NAMALWA (cell line): ENCODE measurements at regions not wholly inside any gene's neighbourhood (a gene's known extent, or its start where the extent isn't known, plus 50 kb on each side); places are given as distances from the start of the nearest gene placed in this dataset.
"Not testable (repeated sequence)": the region's sequence is repeated elsewhere in the genome, so short reads cannot be mapped to it uniquely, and the experiment has no call there.

Experiments used
- DNase-seq: peaks from one replicate; pipeline ENCODE4 v3.0.0-alpha.2; 2015; ENCODE audit warnings: low spot score

DNA sequence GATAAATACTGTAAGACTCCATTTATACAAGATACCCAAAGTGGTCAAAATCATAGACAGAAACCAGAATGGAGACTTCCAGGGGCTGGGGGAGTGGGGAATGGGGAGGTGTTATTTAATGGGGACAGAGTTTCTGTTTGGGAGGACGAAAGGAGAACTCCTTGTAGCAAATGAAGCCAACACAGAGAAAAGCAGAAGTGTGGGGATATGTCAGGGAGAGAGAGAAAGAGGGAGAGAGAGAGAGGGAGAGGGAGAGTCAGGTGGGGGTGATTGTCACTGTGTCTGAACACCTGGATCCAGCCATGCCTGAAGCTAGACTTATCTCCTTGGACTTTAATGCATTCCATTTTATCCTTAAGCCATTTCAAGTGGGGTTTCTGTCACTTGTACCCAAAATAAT, 234.7 kb downstream of the BCL11B start:
- not testable (repeated sequence) for DNase-seq

DNA sequence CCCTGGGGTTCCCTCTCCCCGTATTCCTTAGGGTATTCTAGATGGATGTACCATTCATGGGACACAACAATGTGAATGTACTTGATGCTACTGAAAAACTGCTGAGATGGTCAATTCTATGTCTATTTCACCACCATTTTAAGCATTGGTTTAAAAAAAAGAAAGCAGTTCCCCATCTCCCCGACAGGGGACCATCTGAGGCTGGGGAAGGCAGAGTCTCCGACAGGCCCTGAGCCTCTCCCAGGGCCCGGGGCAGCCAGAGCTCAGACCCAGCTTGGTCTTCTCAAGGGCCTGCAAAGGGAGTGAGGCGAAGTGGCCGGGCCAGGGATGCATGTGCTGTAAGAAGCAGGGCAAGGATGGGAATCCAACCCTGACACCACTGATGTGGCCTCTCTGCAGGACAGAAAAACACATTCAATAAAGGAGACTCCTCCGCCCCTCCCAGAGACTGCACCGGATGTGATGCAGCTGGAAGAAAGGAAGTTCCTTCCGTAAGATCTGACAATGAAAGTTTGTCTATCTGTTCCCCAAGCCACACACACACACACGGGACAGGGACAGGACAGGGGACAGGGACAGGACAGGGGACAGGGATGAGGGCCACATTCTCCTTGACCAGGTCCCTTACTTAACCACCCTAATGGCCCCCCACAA, 234.1 kb downstream of the BCL11B start:
- DNase-seq, result peak; percentile 31

DNA sequence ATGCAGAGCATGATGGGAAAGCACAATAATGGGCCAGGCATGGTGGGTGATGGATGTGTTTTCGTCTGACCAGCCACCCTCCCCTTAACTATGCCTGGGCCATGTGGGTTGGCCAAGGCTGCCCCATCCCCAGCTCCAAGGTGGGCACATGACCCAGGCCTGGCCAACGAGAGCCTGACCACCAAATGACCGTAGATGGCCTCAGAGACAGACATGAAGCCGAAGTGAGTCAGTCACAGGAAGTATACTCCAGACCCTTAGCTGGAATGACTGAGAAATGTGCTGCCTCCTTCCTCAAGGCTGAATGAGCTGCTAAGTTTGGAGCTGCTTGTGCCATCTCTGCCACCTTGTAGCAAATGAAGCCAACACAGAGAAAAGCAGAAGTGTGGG, 233.6 kb downstream of the BCL11B start:
- DNase-seq, result no peak

DNA sequence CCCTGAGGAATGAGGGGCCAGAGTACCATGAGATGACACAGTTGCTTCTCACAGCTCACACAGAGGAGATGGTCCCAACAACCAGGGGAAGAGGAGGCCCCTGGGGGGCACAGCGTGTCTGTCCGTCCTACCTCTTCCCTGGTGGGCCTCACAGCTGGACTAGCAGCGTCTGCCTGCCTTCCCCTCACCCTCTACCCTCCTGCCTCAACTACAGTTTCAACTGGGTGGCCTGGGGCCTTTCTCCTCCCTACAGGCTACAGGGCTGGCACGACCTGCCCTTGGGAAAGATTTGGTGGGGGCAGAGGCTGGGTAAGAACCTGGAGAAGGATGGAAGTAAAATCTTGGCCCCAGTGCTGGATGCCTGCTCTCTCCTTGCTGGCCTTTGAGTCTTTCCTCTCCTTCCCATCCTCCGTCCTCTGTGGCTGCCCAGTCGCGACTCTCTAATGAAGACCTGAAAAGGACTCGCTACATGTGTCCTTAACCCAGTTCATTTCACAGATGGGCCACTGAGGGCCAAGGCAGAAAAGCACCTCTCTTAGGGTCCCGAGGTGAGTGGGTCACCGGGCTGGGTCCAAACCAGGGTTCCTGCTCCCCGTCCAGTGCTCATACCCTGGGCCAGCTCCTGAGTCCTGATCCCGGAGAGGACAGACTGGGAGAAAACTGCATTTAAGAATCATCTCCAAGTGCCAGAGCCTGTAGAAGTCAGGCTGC, 232.5 kb downstream of the BCL11B start:
- no peak for DNase-seq

DNA sequence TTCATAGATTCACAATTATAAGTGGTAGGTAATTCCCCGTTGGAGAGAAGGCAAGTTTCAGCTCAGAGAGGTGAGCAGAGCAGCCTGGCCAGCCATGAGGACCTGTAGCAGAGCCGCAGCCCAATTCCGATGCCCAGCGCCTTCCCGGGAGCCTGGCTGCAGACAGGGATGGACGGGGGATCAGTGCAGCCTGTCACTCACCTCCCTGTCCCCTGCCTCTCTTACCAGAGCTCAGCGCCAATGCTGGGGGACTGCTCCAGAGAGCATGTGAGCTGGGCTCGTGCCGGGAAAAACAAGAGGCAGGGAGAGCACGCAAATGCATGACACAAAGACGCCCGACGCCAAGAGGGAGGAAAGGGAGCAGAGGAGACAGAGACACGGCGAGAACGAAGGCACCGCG, 231.9 kb downstream of the BCL11B start:
- DNase-seq, result no peak

DNA sequence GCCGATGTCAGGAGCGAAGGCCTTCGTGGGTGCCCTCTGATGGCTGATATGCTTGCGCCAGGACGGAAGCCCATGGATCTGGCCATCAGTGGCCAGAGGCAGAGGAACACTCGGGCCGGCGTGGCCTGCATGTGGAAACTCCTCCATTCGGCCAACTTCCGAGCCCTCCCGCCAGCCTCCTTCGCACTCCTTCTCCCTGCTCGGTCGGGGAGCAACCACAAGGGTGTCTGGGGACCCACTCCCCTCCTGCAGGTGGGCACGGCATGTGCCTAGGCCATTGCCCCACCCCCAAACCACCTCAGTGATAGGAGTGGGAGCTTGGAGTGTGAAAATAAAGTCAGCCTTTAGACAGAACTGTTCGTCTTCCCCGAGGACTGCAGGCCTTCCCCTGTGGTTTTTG, 231.3 kb downstream of the BCL11B start:
- DNase-seq, result no peak

DNA sequence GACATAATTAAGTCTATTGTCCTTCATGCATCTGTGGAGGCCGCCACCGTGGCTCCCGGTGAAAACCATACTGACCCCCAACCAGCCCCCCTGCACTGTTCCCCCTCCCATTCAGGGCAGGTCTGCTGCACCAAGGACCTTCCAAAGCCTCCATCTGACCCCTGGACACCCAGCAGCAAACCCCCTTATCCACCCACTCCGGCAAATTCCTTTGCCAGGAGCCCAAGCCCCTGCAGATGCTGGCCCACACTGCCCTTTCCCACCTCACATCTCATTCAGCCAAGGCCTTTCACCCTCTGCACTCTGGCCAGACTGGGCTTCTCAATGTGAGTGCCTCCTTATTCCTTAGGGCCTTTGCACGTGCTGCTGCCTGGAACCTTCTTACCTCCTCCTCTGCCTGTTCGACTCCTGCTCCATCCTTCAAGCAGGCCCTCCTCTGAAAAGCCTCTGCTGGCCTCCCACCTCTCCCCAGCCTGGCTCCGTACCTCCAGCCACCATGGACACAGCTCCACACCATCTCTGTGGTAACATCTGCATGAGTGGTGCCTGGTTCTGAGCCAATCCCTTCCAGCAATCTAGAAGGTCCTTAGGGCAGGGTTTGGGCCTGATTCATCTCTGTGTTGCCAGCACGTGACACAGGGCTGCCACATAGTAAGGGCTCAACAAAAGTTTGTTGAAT, 230.7 kb downstream of the BCL11B start:
- no peak for DNase-seq

DNA sequence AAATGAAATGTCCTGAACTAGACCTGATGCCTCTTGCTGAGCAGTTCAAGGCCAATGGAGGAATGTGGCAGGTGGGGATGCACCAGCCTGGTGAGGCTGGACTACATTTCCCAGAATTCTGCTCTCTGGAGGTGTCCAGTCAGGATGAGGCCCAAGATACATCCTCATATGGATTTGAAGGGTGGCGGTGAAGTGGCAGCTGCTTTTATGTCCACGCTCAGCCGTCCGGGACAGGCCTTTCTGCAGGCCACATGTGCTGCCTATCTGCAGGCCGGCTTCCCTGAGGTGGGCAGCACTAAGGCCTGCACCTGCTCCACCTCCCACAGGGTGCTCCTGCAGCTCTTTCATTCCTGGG, 230.2 kb downstream of the BCL11B start:
- DNase-seq, result no peak

DNA sequence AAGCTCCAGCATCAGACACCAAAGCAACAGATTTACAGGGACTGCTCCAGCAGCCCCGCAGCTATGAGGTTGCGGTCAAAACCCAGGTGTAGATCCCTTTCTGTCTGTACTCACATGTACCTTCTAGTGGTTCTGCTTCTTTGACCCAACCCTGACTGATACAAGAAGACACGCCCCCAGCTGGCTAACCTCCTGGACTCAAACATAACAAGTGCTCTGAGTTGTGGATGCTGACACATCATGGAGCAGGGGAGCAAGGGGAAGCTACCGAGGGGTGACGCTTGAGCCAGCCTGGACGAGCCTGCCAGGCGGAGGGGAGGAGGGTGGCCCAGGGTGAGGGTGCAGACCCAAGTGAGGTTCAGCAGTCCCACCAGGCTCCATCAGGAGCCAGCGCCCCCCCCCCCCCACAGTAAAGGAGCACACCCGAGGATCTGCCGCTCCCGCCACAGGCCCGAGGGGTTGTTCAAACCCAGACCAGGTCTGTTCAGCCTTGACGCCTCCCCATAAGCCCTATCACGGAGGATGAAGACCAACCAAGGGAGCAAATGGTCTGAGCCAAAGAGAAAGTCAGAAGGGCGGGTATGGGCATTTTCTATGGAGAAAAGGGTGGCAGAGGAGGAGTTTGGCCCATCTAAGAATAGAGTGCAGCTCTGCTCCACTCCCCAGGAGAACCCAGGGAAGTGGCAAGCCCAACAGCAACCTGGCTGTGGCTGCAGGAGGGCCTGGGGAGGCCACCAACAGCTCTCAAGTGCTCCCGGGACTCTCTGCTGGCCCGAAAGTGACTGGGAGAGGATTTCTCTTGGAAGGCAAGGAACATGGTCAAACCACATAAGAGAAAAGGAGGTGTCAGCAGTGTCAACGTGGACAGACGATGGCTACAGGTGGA, 229.4 kb downstream of the BCL11B start:
- no peak for DNase-seq

DNA sequence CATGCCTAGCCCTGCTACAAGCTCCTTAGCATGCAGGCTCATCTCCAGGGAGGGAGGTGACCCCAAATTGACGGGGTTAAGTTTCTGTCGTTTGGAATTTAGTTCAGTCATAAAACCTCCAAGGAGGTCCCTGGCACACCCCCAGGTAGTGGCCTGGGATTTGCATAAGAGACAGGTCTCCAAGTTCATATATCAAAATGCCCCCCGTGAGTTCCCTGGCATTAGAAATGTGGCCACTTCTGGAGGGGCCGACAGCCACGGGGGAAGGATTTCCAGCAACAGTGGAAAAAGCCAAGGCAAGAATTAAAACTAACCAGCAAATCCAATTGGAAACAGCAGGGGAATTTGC, 228.8 kb downstream of the BCL11B start:
- DNase-seq, result no peak

DNA sequence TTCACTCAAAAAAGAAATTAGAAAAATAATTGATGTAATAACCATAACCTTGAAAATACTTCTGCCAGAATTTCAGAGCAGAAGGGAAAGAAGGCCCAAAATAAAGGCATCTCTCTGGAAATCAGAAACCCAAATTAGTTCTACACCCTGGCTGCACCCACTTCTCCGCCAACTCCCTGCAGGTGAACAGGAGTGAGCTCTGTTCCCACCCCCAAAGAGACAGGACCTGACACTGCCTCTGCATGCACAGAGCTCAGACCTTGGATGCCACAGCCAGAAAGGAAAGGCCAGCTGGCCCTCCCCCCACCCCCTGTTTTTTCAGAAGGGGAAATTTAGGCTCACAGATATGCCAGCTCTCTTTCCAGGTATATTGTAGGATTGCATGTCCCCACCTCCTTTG, 228.2 kb downstream of the BCL11B start:
- no peak for DNase-seq

DNA sequence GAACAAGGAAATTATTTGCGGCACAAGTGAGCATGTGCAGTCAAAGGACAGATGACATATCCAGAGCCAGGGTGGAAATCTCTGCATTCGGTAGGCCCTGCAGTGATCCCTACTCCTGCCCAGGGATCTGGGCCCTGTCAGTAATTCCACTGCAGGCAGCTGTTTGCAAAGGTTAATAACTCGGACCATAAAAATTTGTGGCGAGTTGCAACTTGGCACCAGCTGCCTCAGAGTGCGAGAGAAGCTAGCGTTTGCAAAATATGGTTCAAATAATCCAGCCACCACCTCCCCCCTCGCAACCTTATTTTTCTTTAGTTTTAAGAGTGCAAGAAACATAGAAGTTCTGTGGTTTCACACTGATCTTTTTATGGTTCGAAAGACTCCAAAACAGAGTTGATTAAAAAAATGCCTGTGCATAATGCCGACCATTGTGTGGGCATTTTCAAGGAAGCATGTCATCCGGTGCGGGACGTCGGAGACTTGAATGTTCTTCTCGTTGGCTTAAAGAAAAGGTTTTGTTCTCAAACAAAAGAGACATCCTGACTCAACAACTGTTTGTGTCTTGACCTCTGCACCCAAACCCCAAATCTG, 224.5 kb downstream of the BCL11B start:
- DNase-seq, result no peak

DNA sequence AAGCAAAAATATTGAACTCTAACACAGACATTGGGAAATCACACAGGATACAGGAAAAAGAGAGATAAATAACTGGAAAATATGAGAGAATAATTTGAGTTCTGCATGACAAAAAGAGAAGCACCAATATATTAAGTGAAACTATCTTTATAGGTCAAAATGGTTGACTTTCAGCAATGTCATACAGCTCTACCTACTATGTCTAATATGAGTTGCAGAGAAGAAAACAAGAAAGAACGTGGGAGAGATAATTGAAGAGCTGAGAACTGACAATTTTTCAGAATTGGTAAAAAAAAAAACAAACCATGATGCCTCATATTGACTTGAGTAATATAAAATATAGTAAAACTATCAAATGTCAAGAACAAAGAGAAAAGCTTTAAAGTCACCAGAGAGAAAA, 221.7 kb downstream of the BCL11B start:
- no peak for DNase-seq

DNA sequence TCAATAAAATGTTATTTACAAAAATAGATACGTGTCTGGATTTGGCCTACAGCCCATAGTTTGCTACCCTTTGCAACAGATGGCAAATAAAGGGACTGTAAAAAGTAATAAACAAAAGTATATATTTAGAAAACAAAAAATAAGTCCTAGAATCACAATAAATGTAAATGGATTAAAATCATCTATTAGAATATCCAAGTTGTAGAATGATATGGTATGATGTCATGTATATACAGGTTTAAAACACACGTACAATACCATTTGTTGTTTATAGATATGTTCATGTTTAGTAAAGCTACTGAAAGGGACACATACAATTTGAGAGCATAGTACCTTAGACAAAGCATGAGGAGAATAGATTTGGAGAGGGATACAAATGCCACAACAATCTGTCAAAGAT, 219.5 kb downstream of the BCL11B start:
- no peak for DNase-seq

DNA sequence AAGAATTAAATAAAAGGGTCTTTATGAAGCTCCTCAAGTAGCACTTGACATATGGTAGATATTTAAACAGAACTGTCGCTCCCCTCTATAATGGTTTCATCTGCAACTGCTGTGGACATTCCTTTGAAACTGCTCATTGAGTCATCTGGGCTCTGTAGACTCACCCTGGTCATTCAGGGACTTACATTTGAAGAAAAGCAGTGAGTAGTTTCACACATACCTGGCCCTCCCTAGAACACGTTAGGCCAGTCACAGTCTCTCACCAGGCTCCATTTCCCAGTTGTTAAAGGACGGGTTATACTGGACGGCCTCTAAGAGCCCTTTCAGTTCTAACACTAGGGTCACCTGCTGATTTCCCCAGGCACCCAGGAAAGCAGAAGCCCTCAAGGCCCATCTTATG, 217.0 kb downstream of the BCL11B start:
- no peak for DNase-seq

DNA sequence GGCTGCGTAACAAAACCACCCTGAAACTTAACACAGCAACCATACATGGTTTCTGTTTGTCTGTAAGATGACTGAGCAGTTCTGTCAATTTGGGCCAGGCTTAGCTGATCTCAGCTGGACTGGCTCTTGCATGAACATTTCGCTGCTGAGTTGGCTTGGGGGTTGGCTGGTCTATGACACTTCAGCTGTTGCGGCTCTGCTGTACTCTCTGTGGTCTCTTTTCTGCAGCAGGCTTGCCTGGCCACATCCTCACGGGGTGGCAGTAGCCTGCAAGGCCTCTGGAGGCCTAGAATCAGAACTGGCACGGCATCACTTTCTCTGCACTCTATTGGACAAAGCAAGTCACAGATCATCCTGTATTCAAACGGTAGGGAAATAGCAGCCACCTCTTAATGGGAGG, 216.2 kb downstream of the BCL11B start:
- no peak for DNase-seq

DNA sequence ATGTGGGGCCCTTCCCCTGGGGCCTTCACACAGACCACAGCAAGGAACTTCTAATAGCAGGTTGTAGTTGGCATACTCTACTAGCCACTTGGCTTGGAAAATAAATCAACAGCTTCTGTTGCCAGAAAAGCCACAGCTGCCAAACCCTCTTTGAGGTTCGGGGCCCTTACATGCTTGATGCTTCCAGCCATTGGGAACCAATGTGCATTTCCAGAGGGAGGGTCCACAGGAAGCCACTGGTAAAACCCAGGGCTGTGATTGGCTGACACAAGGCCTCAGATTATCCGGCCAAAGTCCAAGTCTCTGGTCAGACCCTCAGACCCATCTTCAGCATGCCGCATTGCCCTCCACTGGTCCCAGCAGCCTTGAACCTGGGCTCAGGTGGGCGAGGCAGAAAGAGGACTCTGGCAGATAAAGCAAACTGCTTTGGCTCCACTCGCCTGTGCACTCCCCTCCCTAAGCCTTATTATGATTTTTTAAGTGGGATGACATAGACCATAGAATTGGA, 214.4 kb downstream of the BCL11B start:
- DNase-seq, result no peak

DNA sequence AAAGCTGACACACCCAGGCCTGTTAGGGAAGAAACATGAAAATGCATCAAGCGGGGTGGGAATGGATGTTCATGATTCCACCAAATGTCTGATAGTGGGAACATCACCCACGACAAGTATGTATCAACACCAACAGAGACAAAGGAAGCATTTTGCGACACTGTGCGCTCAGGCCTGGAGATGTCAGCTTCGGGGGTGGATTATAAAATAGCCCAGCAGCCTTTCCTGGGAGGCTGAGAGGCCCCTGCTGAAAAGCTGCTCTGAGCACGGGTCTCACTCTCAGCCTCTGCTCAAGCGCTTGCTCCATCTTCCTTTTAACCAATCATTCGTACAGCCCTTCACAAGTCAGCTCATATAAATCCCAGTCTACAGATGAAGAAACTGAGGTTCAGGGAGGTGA, 213.5 kb downstream of the BCL11B start:
- DNase-seq, result no peak

DNA sequence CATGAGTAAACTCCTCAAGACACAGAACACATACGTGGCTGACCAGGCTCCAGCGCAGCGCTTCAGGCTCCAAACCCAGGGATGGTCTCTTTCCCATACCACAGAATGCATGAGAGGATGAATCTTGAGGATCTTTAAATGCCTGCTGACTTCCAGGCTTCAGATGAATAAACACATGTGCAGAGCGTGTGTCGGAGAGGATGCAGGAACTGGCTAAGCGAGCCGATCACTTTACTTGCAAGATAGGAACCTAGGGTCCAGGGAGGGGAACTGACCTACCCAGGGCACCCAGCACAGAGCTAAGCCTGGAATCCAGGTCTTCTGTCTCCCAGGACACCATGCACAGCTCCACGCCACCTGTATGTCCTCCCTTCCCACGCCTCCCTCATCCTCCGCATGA, 209.8 kb downstream of the BCL11B start:
- DNase-seq, result no peak

DNA sequence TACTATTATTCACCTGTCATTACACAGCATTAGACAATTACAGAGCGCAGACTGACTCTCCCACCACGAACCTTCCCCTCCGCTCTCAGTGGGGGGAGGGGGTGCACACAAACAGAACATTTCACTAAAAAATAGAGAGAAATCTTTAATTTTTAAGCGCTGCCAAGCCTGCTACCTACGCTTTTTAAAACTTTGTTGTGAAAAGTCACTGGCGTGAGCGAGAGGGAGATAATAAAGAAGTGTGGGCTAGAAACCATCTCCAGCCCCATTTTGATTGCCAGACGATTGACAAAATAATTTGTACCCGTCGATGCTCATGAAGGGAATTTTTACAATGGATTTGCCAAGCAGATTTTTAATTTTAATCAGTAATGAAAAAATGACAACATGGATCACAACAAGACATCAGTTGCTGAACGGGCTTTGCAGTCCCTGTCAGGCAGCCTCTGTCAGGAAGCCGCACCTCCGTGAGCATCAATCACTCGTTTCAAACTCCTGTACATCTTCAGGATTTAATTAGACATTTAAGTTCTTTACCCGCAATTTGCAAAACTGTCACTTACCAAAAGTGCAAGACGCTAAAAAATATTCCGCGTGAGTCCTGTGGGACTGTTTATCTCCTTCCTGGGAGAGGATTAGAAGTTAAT, 209.1 kb downstream of the BCL11B start:
- no peak for DNase-seq

DNA sequence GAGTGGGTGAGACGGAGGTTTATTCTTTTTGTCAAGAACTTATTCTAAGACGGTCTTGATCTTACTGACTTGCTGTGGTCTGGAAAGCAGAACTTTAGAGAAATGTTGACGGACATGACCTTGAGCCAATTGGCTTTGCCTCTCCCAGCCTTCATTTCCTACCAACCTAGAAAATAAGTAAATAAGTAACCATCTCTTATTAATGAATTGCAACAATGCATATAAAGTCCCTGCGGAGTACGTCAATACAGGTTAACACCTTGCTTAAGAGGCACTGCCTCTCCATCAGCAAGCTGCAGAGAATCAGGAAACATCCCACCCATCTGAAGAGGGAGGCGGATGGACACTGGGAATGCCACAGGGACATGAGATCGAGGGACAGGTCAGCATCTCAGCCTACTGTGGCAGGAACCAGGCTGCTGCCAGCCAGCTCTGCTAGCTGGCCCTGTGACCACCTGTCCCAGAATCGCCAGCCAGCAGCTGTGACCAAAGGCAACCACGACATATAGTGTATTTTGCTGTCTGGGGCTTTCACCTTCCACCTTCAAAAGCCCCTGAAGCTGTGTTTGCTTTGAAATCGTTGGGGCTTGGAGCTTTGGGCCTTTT, 208.3 kb downstream of the BCL11B start:
- DNase-seq, result no peak
